Large intestine (tissue), 3 donors: ENCODE measurements at regions not wholly inside any gene's neighbourhood (a gene's known extent, or its start where the extent isn't known, plus 50 kb on each side); places are given as distances from the start of the nearest gene placed in this dataset.
"Not testable (repeated sequence)": the region's sequence is repeated elsewhere in the genome, so short reads cannot be mapped to it uniquely, and the experiment has no call there.

Source experiments
- DNase-seq, 2 donors: peaks; one replicate each; pipeline versions ENCODE4 v3.0.0 to v3.0.0-alpha.2; 2013
- H3K27ac ChIP-seq: one replicate; pipeline ENCODE4 v1.5.1; 2013; ENCODE audit warnings: low read length
- H3K27me3 ChIP-seq: 2 replicates; pipeline ENCODE4 v1.6.1; 2013; ENCODE audit warnings: low read length; ENCODE audit not compliant: control insufficient read depth, insufficient read depth
- H3K36me3 ChIP-seq: 2 replicates; pipeline ENCODE4 v1.6.1; 2013; ENCODE audit warnings: low read length; ENCODE audit not compliant: control insufficient read depth, insufficient read depth
- H3K4me1 ChIP-seq: one replicate; pipeline ENCODE4 v1.6.1; 2013; ENCODE audit warnings: low read length; ENCODE audit not compliant: control insufficient read depth, insufficient read depth
- H3K4me3 ChIP-seq: one replicate; pipeline ENCODE4 v1.5.1; 2013; ENCODE audit warnings: low read length
- H3K9me3 ChIP-seq: one replicate; pipeline ENCODE4 v1.6.1; 2013; ENCODE audit warnings: mild to moderate bottlenecking, low read depth, low read length, moderate library complexity; ENCODE audit not compliant: control insufficient read depth
- WGBS: methylation state at CpG from one replicate; pipeline ENCODE4 v1.1.5; 2013; ENCODE audit warnings: low lambda C conversion rate; ENCODE audit not compliant: insufficient coverage; 5-methylcytosine and 5-hydroxymethylcytosine counted together

GRCh38 chr4:162985131-162985530 is 181.6 kb downstream of the NAF1 start:
- DNase-seq, result no peak
- peaks cover 6% of the 10 kb centered on the region for H3K9me3 ChIP-seq
- H3K4me1 ChIP-seq, result no peaks in the 10 kb centered on the region
- H3K27ac ChIP-seq, result no peak overlapping the region
- no peaks in the 10 kb centered on the region for H3K27me3 ChIP-seq
- no peak overlapping the region for H3K4me3 ChIP-seq
- no CpG with 5 or more reads among the region's 13 CpGs for WGBS
- no peaks in the 10 kb centered on the region for H3K36me3 ChIP-seq

GRCh38 chr4:162984621-162985020 is 182.1 kb downstream of the NAF1 start:
- Histone ChIP-seq H3K4me3 (no peak overlapping the region), H3K27ac (no peak overlapping the region), H3K27me3 (no peaks in the 10 kb centered on the region), H3K36me3 (no peaks in the 10 kb centered on the region), H3K4me1 (no peaks in the 10 kb centered on the region), H3K9me3 (peaks cover 6% of the 10 kb centered on the region)
- no CpG with 5 or more reads among the region's 18 CpGs for WGBS
- no peak for DNase-seq

GRCh38 chr4:162981823-162982222 is 184.9 kb downstream of the NAF1 start:
- Histone ChIP-seq H3K36me3 (no peaks in the 10 kb centered on the region), H3K4me3 (no peak overlapping the region), H3K27ac (no peak overlapping the region), H3K27me3 (no peaks in the 10 kb centered on the region), H3K4me1 (no peaks in the 10 kb centered on the region), H3K9me3 (peaks cover 6% of the 10 kb centered on the region)
- WGBS, result no CpG with 5 or more reads among the region's 2 CpGs
- DNase-seq, result no peak

- Histone ChIP-seq H3K4me1 (no peaks in the 10 kb centered on the region), H3K9me3 (no peaks in the 10 kb centered on the region), H3K27ac (no peak overlapping the region), H3K36me3 (no peaks in the 10 kb centered on the region), H3K4me3 (no peak overlapping the region), H3K27me3 (no peaks in the 10 kb centered on the region)
- WGBS, result no CpG with 5 or more reads among the region's 2 CpGs
- DNase-seq, result no peak
Observed at GRCh38 chr4:162978398-162978797, 188.3 kb downstream of the NAF1 start.

GRCh38 chr4:162977788-162978187 is 188.9 kb downstream of the NAF1 start:
- no peaks in the 10 kb centered on the region for H3K27me3 ChIP-seq
- no peak overlapping the region for H3K4me3 ChIP-seq
- H3K36me3 ChIP-seq, result no peaks in the 10 kb centered on the region
- no peak for DNase-seq
- WGBS, result no CpG with 5 or more reads among the region's 2 CpGs
- no peak overlapping the region for H3K27ac ChIP-seq
- H3K9me3 ChIP-seq, result no peaks in the 10 kb centered on the region
- no peaks in the 10 kb centered on the region for H3K4me1 ChIP-seq

- WGBS, result 83% methylated on average over 1 of the region's 4 CpGs
- no peaks in the 10 kb centered on the region for H3K4me1 ChIP-seq
- H3K9me3 ChIP-seq, result no peaks in the 10 kb centered on the region
- no peak overlapping the region for H3K4me3 ChIP-seq
- no peak for DNase-seq
- H3K27ac ChIP-seq, result no peak overlapping the region
- H3K27me3 ChIP-seq, result no peaks in the 10 kb centered on the region
- no peaks in the 10 kb centered on the region for H3K36me3 ChIP-seq
Observed at GRCh38 chr4:162972661-162973330, 193.9 kb downstream of the NAF1 start.

GRCh38 chr4:162969194-162969593 is 197.5 kb downstream of the NAF1 start:
- no peak for DNase-seq
- no peaks in the 10 kb centered on the region for H3K4me1 ChIP-seq
- H3K36me3 ChIP-seq, result no peaks in the 10 kb centered on the region
- H3K9me3 ChIP-seq, result no peaks in the 10 kb centered on the region
- WGBS, result no CpG with 5 or more reads among the region's 8 CpGs
- no peak overlapping the region for H3K27ac ChIP-seq
- H3K4me3 ChIP-seq, result no peak overlapping the region
- no peaks in the 10 kb centered on the region for H3K27me3 ChIP-seq

- 90% methylated on average over 2 of the region's 4 CpGs for WGBS
- not testable (repeated sequence) for H3K27ac ChIP-seq, H3K9me3 ChIP-seq, DNase-seq, H3K27me3 ChIP-seq, H3K4me1 ChIP-seq, H3K4me3 ChIP-seq, H3K36me3 ChIP-seq
Observed at GRCh38 chr4:162965978-162966377, 200.7 kb downstream of the NAF1 start.

GRCh38 chr4:162959046-162959445 is 207.6 kb downstream of the NAF1 start:
- Histone ChIP-seq H3K27me3 (no peaks in the 10 kb centered on the region), H3K36me3 (no peaks in the 10 kb centered on the region), H3K9me3 (no peaks in the 10 kb centered on the region), H3K4me3 (no peak overlapping the region), H3K27ac (no peak overlapping the region), H3K4me1 (no peaks in the 10 kb centered on the region)
- DNase-seq, result no peak
- WGBS, result no CpG with 5 or more reads among the region's 2 CpGs

GRCh38 chr4:162957521-162958143 is 209.1 kb downstream of the NAF1 start:
- Histone ChIP-seq H3K27me3 (no peaks in the 10 kb centered on the region), H3K27ac (no peak overlapping the region), H3K4me3 (no peak overlapping the region), H3K36me3 (no peaks in the 10 kb centered on the region), H3K4me1 (no peaks in the 10 kb centered on the region), H3K9me3 (no peaks in the 10 kb centered on the region)
- 80% methylated on average over 1 of the region's 3 CpGs for WGBS
- no peak for DNase-seq

GRCh38 chr4:162954976-162955375 is 211.7 kb downstream of the NAF1 start:
- no peak overlapping the region for H3K4me3 ChIP-seq
- no CpG with 5 or more reads among the region's 2 CpGs for WGBS
- no peak for DNase-seq
- H3K36me3 ChIP-seq, result no peaks in the 10 kb centered on the region
- no peak overlapping the region for H3K27ac ChIP-seq
- H3K4me1 ChIP-seq, result no peaks in the 10 kb centered on the region
- no peaks in the 10 kb centered on the region for H3K9me3 ChIP-seq
- H3K27me3 ChIP-seq, result no peaks in the 10 kb centered on the region
